GM19463 (cell line): ENCODE measurements at regions not wholly inside any gene's neighbourhood (a gene's known extent, or its start where the extent isn't known, plus 50 kb on each side); places are given as distances from the start of the nearest gene placed in this dataset.
A peak's percentile ranks its signal among the peaks of the same experiment; 100 is the strongest.
"Not testable (repeated sequence)": the region's sequence is repeated elsewhere in the genome, so short reads cannot be mapped to it uniquely, and the experiment has no call there.

Source experiments
- ATAC-seq: cut with Tn5 transposase; IDR thresholded peaks from one replicate; pipeline ENCODE4 v1.9.1; 2021; ENCODE audit warnings: mild to moderate bottlenecking, moderate library complexity; ENCODE audit not compliant: unreplicated experiment

DNA sequence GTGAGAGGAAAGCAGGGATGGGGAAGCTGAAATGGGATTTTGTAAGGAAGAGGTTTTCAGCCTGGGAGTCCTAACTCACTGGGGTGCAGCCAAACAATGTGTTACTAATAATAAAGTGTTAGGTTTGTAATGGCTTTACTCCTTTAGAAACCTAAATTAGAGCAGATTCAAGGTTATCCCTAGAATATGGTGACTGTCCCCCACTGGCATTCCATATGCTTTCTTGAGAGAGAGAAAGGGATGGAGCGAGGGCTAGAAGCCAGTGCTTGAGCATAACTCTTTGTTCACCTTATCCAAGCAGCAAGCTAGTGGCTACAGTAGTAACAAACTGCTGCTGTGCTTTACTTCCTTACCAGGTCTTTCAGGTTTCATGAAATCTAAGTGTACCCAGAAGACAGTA is 249.1 kb upstream of the PGRMC2 start:
- no peak for ATAC-seq

DNA sequence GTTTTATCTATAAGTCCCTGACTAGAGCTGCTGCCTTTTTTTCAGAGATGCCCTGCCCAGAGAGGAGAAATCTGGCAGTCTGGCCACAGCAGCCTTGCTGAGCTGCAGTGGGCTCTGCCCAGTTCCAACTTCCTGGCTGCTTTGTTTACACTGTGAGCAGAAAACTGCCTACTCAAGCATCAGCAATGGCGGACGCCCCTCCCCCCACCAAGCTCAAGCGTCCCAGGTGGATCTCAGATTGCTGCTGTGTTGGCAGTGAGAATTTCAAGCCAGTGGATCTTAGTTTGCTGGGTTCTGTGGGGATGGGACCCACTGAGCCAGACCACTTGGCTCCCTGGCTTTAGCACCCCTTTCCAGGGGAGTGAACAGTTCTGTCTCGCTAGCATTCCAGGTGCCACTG is 247.9 kb upstream of the PGRMC2 start:
- ATAC-seq, result not testable (repeated sequence)

DNA sequence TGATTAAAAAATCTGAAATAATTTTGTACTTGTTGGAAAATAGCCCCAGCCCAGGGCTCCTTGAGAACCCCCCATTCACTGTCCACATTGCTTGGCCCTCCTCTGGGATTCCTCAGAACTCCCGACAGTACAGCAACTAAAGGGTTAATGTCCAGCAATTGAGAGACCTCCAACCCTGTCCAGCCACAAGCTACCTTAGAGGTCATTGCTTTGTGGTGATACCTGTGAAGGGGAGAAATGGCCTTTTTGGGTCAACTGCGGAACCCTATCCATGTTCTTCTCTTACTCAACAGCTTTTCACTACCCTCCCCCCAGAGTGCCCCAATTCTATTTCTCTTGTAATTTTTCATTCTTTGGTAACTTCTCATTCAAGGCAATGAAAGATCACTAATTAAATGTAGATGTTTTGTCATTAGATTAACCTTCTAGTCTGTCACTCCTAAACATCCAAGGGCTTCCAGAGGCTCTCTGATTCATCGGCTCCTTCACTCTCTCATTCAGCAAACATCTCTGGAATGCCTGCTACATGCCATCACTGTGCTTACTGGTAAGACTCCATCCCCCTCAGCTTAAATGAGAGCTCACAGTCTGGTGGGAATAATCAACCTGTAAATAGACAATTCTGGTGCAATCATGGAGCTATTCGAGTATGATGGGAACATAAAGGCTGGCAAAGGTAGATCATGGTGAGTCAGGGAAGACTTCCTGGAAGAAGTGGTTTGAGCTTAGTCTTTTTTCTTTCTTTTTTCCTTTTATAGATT is 241.4 kb upstream of the PGRMC2 start:
- no peak for ATAC-seq

DNA sequence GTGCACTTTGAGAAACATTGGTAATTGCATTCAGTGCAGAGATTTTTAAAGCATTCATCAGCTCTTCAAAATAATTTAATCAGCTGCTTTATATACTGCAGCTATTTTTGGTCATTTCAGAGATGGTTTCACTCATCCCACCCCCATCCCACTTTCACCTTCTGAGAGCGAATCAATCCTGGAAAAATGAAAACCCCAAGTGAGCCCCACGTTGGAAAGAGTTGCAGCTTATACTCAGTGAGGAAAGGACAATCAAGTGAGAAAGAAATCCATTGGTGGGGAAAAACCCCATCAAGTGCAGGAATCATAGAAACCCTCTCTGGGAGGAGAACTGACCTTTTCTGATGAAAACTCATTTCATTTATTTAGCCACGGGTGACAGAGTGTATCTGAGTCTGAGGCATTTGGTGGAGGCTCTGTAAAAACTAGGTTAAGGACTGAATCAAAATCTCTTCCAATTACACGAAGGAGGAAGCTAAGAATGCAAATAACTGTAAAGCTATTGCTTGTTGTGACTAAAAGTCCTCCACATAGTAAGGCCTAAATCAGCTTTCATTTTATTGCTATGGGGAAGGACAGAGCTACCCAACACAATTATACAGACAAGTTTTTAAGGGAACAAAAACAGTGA is 240.4 kb upstream of the PGRMC2 start:
- no peak for ATAC-seq

DNA sequence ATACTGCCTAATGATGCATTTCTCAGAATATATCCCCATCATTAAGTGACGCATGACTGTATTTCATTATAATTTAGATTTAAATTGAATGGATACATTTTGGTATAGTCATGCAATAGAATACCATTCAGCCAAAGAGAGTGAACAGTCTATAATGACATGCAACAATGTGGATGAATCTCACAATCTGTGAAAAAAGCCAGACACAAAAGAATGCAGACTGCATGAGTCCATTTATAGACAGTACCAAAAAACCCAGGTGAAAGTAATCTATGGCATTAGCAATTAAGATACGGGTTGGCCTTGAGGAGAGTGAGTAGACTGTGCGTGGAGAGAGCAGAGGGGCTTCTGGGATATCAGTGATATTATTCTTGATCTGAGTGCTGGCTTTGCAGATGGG is 239.7 kb upstream of the PGRMC2 start:
- ATAC-seq, result no peak

DNA sequence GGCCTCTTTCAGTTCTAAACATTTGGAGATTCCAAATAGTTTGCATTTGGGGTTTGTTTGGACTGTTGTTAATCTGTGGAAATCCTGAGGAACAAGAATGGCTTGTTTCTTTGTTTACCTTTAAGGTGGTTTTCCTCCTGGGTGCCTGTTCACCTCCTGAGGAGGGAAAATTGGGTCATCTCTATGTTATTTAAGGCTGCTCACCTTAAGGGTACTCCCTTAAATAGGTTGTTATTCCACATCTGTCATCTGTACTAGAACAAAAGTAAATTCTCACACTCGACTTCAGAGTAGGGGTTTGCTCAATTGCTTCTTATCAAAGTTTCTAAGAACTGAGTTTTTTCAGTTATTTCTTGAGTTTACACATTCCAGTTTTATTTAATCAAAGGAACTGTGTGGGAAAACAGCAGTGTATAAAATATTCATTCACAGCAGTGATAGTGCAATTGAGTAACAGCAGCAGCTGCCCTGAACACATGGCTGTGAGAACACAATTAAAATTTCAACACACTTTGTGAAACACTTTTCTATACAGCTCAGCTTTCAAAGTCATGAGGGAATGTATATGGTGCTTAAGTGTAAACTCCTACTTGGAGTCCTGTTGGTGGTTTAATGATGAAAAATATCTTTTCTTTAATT is 238.5 kb upstream of the PGRMC2 start:
- ATAC-seq, result no peak

DNA sequence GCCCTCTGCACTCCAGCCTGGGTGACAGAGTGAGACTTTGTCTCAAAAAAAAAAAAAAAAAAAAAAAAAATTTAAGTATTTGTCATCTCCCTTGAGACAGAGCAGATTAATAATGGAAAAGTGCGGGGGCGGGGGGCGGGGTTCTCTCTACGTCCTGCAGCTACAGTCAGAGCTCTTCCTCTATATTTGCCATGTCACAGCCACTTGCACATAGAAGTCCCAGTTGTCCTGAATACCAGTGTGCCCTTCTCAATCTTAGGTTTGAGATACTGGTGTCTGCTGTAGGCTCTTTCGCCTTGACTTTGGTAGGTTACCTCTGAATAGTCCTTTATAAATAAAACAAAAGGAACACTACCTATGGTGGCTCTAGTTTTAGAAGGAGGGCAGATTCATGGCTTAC is 237.8 kb upstream of the PGRMC2 start:
- peak; percentile 63 for ATAC-seq

DNA sequence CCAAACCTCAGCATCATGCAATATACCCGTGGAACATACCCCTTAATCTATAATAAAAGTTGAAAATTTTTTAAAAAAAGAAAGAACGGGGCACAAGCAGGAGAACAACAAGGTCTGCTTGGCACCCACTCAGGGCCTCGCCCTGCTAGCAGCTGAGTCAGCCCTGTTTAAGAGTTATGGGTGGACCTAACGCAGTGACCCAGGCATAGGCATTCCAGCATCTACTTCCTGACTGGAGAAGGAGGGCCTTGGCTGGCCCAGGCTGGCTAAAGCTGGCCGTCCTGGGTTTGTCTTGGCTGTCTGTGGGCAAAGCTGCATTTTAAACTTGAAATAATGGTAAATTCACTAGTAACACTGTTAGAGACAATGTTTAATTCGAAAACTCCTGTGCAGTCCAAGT is 236.7 kb upstream of the PGRMC2 start:
- no peak for ATAC-seq

DNA sequence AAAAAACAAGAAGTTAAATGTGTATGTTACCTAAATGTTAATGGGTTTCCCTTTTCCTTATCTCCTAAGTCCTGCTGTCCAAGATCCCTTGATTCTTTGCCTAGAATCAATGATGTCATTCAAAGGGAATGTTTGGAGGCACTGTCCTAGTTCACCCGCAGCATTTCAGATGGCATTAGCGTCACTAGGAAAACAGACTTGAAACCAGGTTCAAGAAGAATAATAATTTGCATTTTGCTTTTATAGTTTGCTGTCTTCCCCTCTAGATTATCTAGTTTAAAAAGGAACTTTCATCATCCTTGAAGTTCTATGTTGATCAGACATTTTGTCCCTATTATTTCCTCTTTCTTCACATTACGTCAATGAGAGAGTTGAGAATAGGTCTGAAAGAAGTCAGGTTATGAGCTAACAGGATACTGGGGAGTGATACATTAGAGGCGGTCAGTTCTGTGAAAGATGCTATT is 234.1 kb upstream of the PGRMC2 start:
- ATAC-seq, result no peak

DNA sequence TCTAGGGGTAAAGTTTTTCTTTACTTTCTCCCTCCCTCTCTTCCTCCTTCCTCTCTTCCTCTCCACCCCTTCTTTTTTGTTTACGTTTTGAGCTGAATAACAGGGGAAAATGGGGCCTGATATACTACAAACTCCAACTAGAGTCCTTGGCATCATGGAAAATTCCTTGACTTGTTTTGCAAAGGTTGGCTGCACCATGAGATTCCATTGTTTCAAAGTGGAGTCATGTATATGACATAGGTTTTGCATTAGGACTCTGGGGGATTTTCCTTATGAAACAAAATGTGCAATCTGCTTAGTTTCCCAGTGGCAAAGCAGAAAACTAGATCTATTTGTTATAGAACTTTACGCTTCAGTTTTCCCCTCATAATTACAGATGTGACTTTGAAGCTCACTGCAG is 233.5 kb upstream of the PGRMC2 start:
- no peak for ATAC-seq

DNA sequence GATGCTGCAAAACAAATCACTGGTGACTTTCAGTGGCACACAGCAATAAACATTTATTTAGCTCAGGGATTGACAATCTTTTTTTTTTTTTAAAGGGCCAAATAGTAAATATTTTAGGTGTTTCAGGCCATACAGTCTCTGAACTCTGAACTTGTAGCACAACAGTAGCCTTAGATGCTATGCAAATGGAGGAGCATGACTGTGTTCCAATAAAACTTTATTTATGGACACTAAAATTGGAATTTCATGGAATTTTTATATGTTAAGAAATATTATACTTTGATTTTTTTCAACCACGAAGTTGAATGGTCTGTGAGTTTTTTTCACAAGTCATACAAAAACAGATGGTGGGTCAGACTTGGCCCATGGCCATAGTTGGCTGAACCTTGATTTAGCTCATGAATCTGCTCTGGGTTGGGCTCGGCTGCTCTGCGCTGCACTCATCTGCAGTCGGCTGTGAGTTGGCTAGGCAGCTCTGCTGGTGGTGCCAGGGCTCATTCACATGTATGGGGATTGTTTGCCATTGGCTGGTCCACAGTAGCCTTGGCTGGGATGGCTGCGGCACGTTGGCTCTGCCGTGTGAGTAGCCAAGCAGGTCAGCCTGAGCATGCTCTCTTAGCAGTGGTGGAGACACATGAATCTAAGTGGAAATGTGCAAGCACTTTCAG is 231.7 kb upstream of the PGRMC2 start:
- ATAC-seq, result no peak

DNA sequence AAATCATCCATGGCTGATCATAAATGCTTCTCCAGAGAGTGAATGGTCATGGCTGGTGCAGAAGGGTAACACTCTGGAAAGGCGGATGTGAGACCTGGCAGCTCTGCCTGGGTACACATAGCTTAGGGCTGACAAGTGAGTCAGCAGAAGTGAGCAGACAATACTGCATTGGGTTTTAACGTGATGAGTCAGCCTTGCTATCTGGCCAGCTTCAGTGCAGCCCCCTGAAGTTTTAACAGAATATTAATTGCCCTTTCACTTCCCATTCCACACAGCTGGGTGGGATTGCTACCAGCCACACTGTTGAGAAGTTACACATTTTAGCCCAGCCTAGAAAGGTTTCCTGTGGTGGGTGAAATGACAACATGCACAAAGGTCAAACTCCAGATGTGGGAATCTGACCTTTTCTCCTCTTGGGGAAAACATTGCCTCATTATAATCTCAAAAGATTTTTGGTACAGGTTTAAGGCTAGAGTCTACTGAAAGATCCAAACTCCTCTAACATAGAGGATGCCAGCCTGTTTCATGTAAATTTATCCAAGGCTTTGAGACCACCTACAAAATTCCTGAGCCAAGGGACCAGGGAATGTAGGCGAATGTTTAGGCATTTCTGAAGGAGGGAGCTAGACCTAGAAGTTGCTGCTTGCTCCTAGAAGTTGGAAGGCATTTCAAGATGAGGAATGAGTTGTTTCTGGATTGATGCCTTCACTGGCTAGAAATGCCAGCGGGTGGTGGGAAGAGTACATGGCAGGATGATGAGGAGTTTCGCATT is 230.3 kb upstream of the PGRMC2 start:
- peak; percentile 95 for ATAC-seq

DNA sequence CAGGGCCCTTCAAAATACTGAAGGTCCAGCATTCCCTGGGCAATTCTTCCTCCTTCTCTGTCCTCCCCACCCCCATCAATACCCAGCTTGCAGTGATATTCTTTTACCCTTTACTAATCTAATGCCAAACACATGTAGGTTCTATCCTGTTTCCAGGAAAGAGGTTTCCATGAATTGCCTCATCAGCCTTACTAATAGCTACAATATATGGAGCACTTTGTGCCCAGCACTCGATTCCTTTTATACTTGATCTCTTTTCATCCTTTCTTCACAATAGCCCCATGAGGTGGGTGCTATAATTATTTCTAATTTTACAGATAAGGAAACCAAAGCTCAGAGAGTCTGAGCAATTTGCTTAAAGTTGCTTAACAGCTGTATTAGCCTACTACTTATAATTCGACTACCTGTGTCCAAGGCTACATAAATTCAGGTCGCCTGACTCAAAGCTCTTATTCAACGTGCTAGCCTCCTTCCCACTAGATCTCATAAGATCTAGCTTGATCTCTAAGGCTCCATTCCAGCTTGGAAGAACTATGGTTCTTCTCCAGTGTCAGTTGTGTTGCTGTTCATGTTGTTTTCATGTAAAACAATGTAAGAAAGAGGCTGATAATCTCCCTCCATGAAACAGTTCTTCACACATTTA is 229.6 kb upstream of the PGRMC2 start:
- ATAC-seq, result no peak

DNA sequence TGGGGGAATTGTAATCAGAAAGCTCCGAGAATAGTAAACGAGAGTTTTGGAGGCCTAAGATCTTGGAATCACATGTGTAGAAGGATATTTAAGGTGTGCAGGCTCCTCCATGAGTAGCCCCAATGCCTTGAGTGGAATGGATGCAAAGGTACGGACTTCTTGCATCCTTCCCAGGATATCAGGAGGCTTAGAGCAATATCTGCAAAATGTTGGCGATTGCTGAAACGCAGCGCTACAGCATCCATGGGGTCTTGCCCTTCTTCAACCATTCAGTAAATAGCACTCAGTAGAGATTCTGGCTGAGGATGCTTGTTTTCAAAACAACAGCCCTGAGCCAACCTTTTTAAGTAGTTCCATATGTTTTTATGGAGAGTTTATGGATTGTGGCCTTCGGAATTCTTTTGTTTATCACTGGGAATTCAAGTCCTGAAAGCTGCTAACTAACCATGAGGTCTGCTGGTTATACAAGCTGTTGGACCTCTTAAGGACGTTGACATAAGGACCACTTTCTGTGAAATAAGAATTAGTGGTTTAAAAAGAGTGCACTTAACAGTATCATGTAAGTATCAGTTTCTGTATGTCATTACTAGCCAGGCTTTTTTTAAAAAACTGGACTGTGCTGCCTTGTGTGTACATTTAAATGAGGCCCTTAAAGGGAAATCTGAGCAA is 228.8 kb upstream of the PGRMC2 start:
- peak; percentile 45 for ATAC-seq

DNA sequence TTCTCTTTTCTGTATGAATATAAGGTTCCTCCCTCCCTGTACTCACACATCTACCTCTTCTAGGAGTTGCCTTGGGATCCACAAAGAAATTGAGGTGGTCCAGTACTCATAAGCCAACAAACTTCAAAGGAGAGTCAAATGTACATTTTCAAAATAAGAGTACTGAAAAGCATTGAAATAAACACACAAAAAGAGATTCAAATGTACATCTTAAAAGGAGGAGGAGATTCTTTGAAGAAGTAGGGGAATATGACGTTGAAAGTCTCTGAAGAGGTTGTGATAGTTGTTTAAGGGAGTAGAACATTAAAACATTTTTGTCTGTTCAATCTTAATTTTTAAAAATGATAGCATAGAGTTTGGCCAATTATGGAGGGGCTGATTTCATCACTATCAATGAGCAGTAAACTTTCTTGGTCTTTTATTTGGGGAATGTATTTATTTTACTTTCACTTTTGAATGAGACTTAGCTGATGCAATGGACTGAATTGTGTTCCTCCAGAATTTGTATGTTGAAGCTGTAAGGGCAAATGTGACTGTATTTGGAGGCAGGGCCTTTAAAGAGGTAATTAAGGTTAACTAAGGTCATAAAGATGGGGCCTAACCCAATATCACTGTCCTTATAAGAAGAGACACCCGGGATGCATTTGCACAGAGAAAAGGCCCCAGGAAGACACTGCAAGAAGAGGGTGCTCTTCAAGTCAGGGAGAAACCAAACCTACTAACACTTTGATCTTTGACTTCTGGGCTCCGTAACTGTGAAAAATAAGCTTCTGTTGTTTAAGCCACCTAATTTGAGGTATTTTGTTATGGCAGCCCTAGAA is 226.3 kb upstream of the PGRMC2 start:
- ATAC-seq, result no peak

DNA sequence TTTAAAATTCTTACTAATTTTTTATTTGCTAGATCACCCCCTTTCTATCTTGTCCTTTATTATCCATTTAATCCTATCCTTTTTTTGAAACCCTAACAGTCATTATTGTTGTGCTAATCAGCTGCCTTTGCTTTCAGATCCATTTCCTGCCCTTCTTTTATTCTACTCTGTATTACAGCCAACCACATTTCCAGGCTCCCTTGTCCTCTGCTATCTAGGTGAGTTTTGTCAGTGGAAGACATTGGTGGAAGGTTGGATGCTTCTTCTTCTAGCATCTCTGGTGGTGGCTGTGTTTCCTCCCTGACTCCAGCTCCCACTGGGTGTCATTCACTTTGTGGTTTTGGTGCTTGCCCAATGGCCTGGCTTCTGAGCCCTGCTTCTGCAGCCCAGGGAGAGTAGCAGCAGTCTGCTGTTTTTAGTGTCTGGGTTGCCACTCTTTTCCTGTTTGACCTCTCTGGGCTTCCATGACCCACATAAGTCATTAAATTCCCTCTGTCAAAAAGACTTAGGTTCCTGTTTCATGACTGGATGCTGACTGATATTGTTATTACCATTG is 225.2 kb upstream of the PGRMC2 start:
- no peak for ATAC-seq

DNA sequence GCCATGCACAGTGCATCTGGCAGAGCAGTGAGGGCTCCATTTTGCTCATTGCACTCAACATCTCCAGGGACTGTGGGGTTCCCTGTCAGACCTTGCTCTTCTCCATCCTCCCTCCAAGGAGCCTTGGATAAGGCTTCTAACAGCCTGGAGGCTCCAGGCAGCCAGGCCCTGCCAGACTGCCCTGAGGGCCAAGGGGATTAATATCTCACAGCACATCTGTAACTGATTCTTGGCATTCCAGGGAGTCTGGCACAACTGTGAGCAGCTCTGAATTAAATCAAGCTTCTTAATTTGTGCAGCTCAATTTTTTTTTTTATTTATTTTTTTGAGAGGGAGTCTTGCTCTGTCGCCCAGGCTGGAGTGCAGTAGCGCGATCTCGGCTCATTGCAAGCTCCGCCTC is 224.5 kb upstream of the PGRMC2 start:
- no peak for ATAC-seq

DNA sequence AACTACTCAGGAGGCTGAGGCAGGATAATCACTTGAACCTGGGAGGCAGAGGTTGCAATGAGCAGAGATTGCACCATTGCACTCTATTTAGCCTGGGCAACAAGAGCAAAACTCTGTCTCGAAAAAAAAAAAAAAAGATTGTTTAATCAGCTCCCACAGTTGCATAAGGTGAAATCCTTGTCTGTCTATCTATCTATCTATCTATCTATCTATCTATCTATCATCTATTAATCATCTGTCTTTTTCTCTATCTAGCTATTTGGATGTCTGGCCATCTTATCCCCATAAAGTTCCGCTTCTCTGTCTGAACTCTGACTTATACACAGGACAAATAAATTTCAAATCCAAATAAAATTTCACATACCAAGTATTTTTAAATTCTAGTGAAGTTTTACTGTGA is 223.2 kb upstream of the PGRMC2 start:
- ATAC-seq, result no peak
